Stomach (tissue), 8 donors: ENCODE measurements at regions not wholly inside any gene's neighbourhood (a gene's known extent, or its start where the extent isn't known, plus 50 kb on each side); places are given as distances from the start of the nearest gene placed in this dataset.

ENCODE experiments used
- DNase-seq, 2 donors: peaks; one replicate each; pipeline versions ENCODE4 v3.0.0 to v3.0.0-alpha.2; 2013 to 2019
- H3K27ac ChIP-seq, 5 donors: fragments of 200-600 bp in 4 of 5; sonication (generic) in 4 of 5; one replicate each; pipeline ENCODE4 v1.5.1; 2013 to 2019; ENCODE audit warnings: mild to moderate bottlenecking in 1 of 5, moderate library complexity in 1 of 5
- H3K27me3 ChIP-seq, 3 donors: fragments of 200-600 bp; sonication (generic); one replicate each; pipeline ENCODE4 v1.5.1; 2017 to 2019; ENCODE audit warnings: mixed run types in 1 of 3
- H3K36me3 ChIP-seq, 4 donors: fragments of 200-600 bp; sonication (generic); 1 replicate in 3 of 4; 2 replicates in 1 of 4; pipeline ENCODE4 v1.5.1; 2016 to 2019
- H3K4me1 ChIP-seq, 4 donors: fragments of 200-600 bp; sonication (generic); one replicate each; pipeline ENCODE4 v1.5.1; 2016 to 2019
- H3K4me3 ChIP-seq, 4 donors: fragments of 200-600 bp; sonication (generic) in 3 of 4; one replicate each; pipeline ENCODE4 v1.5.1; 2016 to 2019; ENCODE audit warnings: mild to moderate bottlenecking in 1 of 4
- H3K9me3 ChIP-seq, 4 donors: fragments of 200-600 bp; sonication (generic); one replicate each; pipeline ENCODE4 v1.5.1; 2016 to 2019
- CTCF ChIP-seq, 7 experiments: fragments of 450-650 bp in 4 of 7; fragments of 200-600 bp in 3 of 7; sonication (generic) in 3 of 7; IDR thresholded peaks; one replicate each; pipeline ENCODE4 v1.5.1; 2016 to 2019; ENCODE audit warnings: antibody characterized with exemption in 7 of 7, control low read depth in 2 of 7, mild to moderate bottlenecking in 1 of 7
- EP300 ChIP-seq: sonication (generic); formaldehyde crosslinking; IDR thresholded peaks from one replicate; pipeline ENCODE4 v1.6.1; 2017; ENCODE audit warnings: antibody characterized with exemption
- POLR2A ChIP-seq, 4 donors: fragments of 450-650 bp; IDR thresholded peaks; one replicate each; pipeline ENCODE4 v1.6.1; 2016; ENCODE audit warnings: antibody characterized with exemption in 4 of 4, control low read depth in 2 of 4, mild to moderate bottlenecking in 1 of 4, moderate library complexity in 1 of 4
- POLR2AphosphoS5 ChIP-seq, 3 donors: sonication (generic); formaldehyde crosslinking; IDR thresholded peaks; one replicate each; pipeline ENCODE4 v1.6.1; 2016; ENCODE audit warnings: antibody characterized with exemption in 3 of 3
- WGBS, 5 donors: extraction: QIAGEN DNeasy Blood & Tissue Kit in 3 of 5; methylation state at CpG; one replicate each; pipeline versions ENCODE4 v1.1.5 to v1.1.7; 2013 to 2018; 5-methylcytosine and 5-hydroxymethylcytosine counted together
- intact Hi-C: fragments of 100-400 bp; cut with DNase I; formaldehyde crosslinking; loops from one replicate; pipeline ENCODE4 v1.15.1; 2023; ENCODE audit warnings: low total_unique reads
- donor health status: healthy with polysubstance abuse.
- donor health status: Bipolar disorder and iron deficiency.
- donor health status: healthy.

- intact Hi-C loops, result no loop called here
- Histone ChIP-seq H3K4me1 (no peaks in the 10 kb centered on the region), H3K27ac (no peak overlapping the region), H3K36me3 (no peaks in the 10 kb centered on the region), H3K9me3 (no peaks in the 10 kb centered on the region), H3K27me3 (peaks cover 0 to 3% (median 0%) of the 10 kb centered on the region in 3 donors), H3K4me3 (no peak overlapping the region)
- WGBS, 5 donors, result 77 to 86% (median 83%) methylated on average over 19 of the region's 19 CpGs
- no peak for DNase-seq
- TF ChIP-seq CTCF (IDR thresholded peaks at IDR 0.05), result no peak
- TF ChIP-seq POLR2AphosphoS5 (IDR thresholded peaks at IDR 0.05), result no peak
- no peak for TF ChIP-seq POLR2A (IDR thresholded peaks at IDR 0.05)
- no peak for TF ChIP-seq EP300
These were observed 172.8 kb downstream of the LINC00237 start for GRCh38 chr20:20933142-20933958.

- intact Hi-C loops, result no loop called here
- no peak for TF ChIP-seq POLR2A (IDR thresholded peaks at IDR 0.05)
- TF ChIP-seq EP300, result no peak
- no peak for TF ChIP-seq POLR2AphosphoS5 (IDR thresholded peaks at IDR 0.05)
- TF ChIP-seq CTCF (IDR thresholded peaks at IDR 0.05), result no peak
- H3K4me1 ChIP-seq, result no peaks in the 10 kb centered on the region
- H3K27ac ChIP-seq, result no peak overlapping the region
- no peaks in the 10 kb centered on the region for H3K9me3 ChIP-seq
- peaks cover 0 to 3% (median 0%) of the 10 kb centered on the region in 3 donors for H3K27me3 ChIP-seq
- no peak for DNase-seq
- H3K36me3 ChIP-seq, result no peaks in the 10 kb centered on the region
- WGBS, 5 donors, result 84 to 91% (median 90%) methylated on average over 5 of the region's 5 CpGs
- no peak overlapping the region for H3K4me3 ChIP-seq
These were observed 174.0 kb downstream of the LINC00237 start for GRCh38 chr20:20932156-20932555.

- H3K36me3 ChIP-seq, result no peaks in the 10 kb centered on the region
- no peaks in the 10 kb centered on the region for H3K4me1 ChIP-seq
- H3K27me3 ChIP-seq, result peaks cover 0 to 3% (median 0%) of the 10 kb centered on the region in 3 donors
- no peak overlapping the region for H3K4me3 ChIP-seq
- intact Hi-C loops, result no loop called here
- DNase-seq, result no peak
- 79 to 95% (median 83%) methylated on average over 3 of the region's 3 CpGs for WGBS, 5 donors
- no peak overlapping the region for H3K27ac ChIP-seq
- no peaks in the 10 kb centered on the region for H3K9me3 ChIP-seq
- TF ChIP-seq CTCF (IDR thresholded peaks at IDR 0.05) (no peak), POLR2A (IDR thresholded peaks at IDR 0.05) (no peak), POLR2AphosphoS5 (IDR thresholded peaks at IDR 0.05) (no peak), EP300 (no peak)
These were observed 174.5 kb downstream of the LINC00237 start for GRCh38 chr20:20931632-20932031.

- no peaks in the 10 kb centered on the region for H3K4me1 ChIP-seq
- H3K36me3 ChIP-seq, result no peaks in the 10 kb centered on the region
- TF ChIP-seq CTCF (IDR thresholded peaks at IDR 0.05), result no peak
- TF ChIP-seq POLR2AphosphoS5 (IDR thresholded peaks at IDR 0.05), result no peak
- TF ChIP-seq EP300, result no peak
- no peak for TF ChIP-seq POLR2A (IDR thresholded peaks at IDR 0.05)
- intact Hi-C loops, result no loop called here
- H3K4me3 ChIP-seq, result no peak overlapping the region
- H3K27me3 ChIP-seq, result peaks cover 0 to 3% (median 0%) of the 10 kb centered on the region in 3 donors
- no peak overlapping the region for H3K27ac ChIP-seq
- WGBS, 5 donors, result 54 to 73% (median 57%) methylated on average over 3 of the region's 3 CpGs
- no peaks in the 10 kb centered on the region for H3K9me3 ChIP-seq
- DNase-seq, result no peak
These were observed 175.1 kb downstream of the LINC00237 start for GRCh38 chr20:20931024-20931423.
